Activated B cell treated with CpG ODN at 0.5 μM for 24 hours (primary cell): ENCODE measurements at regions not wholly inside any gene's neighbourhood (a gene's known extent, or its start where the extent isn't known, plus 50 kb on each side); places are given as distances from the start of the nearest gene placed in this dataset.

Experiments used
- ATAC-seq: fragments of 200-7000 bp; cut with Tn5 transposase; one replicate; pipeline ENCODE4 v1.10.0; 2021; ENCODE audit warnings: low read depth, mild to moderate bottlenecking, moderate library complexity
- CTCF ChIA-PET: fragments of 350-600 bp; sonication (Branson Sonifier 250); formaldehyde crosslinking; loops from one replicate; lab custom pipeline; 2021; ENCODE audit warnings: antibody characterized with exemption; lab: Charles Lee
- POLR2A ChIA-PET: fragments of 350-600 bp; sonication (Branson Sonifier 250); formaldehyde crosslinking; loops from one replicate; lab custom pipeline; 2021; ENCODE audit warnings: antibody characterized with exemption; lab: Charles Lee
- DNase-seq: peaks from one replicate; pipeline ENCODE4 v3.0.0; 2022
- H3K27ac Mint-ChIP-seq: one replicate; pipeline ENCODE4 v1.8.0; 2020; ENCODE audit warnings: mixed read lengths
- H3K27me3 Mint-ChIP-seq: one replicate; pipeline ENCODE4 v1.8.0; 2021; ENCODE audit warnings: mixed read lengths
- H3K36me3 Mint-ChIP-seq: one replicate; pipeline ENCODE4 v1.8.0; 2021; ENCODE audit warnings: low read depth, mixed read lengths
- H3K4me1 Mint-ChIP-seq: one replicate; pipeline ENCODE4 v1.8.0; 2021; ENCODE audit warnings: mixed read lengths
- H3K4me3 Mint-ChIP-seq: one replicate; pipeline ENCODE4 v1.8.0; 2020; ENCODE audit warnings: mild to moderate bottlenecking, mixed read lengths
- H3K9me3 Mint-ChIP-seq: one replicate; pipeline ENCODE4 v1.8.0; 2020; ENCODE audit warnings: mixed read lengths
- intact Hi-C: fragments of 100-400 bp; cut with micrococcal nuclease; formaldehyde crosslinking; loops from one replicate; pipeline ENCODE4 v1.15.1; 2024
- TF ChIP-seq, protein P1 (sequence below): fragments of 200-600 bp; IDR thresholded peaks from one replicate; pipeline ENCODE4 v1.8.0; 2022; ENCODE audit warnings: antibody characterized with exemption, mild to moderate bottlenecking

DNA sequence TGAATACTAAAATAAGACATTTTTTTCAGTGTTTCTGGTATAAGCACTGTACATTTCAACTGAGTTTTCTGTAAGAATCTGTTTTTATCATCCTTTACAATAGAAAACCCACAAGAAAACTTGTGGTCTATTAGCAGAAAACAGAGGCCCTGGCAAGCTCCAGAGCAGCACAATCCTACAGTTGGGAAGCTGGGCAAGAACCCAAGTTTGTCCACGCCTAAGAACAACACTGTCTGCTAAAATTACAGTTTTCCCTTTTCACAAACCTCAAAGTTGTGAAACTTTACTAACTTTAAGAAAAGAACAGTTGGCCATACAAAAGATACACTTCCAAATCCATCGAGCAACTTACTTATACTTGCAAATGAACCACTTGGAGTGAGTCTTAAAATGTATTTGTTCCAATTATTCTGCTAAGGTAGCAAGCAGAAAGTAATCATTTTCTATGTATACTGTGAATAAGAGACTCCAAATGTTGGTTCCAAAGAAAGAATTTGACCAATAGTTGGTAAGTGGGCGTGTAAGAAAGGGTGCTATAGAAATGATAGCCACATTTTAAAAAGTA, 982.0 kb upstream of the ARRDC3 start:
- ChIA-PET POLR2A (no interaction called here), CTCF (no interaction called here)
- TF ChIP-seq, protein P1, sequence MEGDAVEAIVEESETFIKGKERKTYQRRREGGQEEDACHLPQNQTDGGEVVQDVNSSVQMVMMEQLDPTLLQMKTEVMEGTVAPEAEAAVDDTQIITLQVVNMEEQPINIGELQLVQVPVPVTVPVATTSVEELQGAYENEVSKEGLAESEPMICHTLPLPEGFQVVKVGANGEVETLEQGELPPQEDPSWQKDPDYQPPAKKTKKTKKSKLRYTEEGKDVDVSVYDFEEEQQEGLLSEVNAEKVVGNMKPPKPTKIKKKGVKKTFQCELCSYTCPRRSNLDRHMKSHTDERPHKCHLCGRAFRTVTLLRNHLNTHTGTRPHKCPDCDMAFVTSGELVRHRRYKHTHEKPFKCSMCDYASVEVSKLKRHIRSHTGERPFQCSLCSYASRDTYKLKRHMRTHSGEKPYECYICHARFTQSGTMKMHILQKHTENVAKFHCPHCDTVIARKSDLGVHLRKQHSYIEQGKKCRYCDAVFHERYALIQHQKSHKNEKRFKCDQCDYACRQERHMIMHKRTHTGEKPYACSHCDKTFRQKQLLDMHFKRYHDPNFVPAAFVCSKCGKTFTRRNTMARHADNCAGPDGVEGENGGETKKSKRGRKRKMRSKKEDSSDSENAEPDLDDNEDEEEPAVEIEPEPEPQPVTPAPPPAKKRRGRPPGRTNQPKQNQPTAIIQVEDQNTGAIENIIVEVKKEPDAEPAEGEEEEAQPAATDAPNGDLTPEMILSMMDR = no peak
- intact Hi-C loops = no loop called here
- no peak for ATAC-seq
- DNase-seq = no peak
- no peaks in the 10 kb centered on the region for H3K4me1 Mint-ChIP-seq
- no peaks in the 10 kb centered on the region for H3K27me3 Mint-ChIP-seq
- no peaks in the 10 kb centered on the region for H3K36me3 Mint-ChIP-seq
- H3K27ac Mint-ChIP-seq = no peak overlapping the region
- peaks cover 5% of the 10 kb centered on the region for H3K9me3 Mint-ChIP-seq
- H3K4me3 Mint-ChIP-seq = no peak overlapping the region

DNA sequence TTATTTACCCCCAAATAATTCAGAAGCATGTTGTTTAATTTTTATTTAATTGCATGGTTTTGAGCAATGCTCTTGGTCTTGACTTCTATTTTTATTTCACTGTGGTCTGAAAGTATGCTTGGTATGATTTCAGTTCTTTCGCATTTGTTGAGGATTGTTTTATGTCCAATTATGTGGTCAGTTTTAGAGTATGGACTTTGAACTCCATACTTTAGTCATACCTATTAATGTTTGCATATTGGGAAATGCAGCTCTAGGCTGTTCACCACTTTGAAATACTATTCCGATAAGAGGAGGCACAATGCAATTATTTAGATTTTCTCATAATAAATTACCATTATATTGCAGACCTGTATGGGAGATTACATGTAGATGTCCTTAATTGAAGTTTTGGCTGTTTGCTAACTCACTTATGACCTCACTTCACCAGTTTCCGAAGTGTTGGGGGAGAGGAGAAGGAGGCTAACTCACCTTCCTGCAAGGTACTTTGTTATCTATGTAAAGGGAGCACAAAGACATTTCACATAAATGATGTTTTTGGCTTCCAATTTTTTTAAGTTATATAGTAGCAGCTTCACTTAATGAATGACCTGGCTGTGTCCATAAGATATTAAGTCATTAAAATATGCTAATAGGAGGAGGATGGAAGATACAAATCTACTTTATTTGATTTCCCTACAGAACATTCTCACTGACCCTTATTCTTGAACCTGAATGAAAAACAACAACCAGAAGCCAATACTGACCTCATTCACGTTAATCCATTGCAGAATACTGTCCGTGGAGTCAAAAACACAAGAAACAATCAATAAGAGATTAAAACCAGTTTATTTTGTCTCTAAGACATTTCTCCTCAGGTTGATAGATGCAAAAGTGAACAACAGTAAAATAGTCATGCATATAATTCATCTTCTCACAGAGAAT, 970.3 kb upstream of the ARRDC3 start:
- POLR2A ChIA-PET = no interaction called here
- H3K36me3 Mint-ChIP-seq = no peaks in the 10 kb centered on the region
- TF ChIP-seq, protein P1 = no peak
- H3K27ac Mint-ChIP-seq = no peak overlapping the region
- no peak for DNase-seq
- H3K4me3 Mint-ChIP-seq = no peak overlapping the region
- CTCF ChIA-PET = no interaction called here
- intact Hi-C loops = no loop called here
- no peak for ATAC-seq
- H3K9me3 Mint-ChIP-seq = no peaks in the 10 kb centered on the region
- no peaks in the 10 kb centered on the region for H3K4me1 Mint-ChIP-seq
- H3K27me3 Mint-ChIP-seq = no peaks in the 10 kb centered on the region

DNA sequence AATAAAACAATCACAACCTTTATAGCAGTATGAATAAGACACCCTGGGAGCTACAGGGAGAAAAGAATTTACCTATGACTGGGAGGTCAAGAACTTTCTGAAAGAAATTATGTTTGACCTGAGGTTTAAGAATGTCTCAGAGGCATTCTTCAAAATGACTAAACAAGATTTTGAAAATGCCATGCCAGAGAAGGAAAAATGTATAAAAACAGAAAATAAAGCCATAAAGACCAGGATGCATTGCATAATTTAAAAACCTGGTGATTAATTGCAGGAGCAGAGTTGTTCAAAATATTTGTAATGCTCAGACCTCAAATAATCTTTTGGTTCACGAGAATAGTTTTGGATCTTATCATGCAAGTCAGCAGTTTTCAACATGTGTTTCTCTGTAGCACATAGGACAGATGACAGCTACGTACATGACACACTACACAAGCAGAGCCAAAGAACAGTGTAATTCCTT, 954.7 kb upstream of the ARRDC3 start:
- CTCF ChIA-PET = no interaction called here

DNA sequence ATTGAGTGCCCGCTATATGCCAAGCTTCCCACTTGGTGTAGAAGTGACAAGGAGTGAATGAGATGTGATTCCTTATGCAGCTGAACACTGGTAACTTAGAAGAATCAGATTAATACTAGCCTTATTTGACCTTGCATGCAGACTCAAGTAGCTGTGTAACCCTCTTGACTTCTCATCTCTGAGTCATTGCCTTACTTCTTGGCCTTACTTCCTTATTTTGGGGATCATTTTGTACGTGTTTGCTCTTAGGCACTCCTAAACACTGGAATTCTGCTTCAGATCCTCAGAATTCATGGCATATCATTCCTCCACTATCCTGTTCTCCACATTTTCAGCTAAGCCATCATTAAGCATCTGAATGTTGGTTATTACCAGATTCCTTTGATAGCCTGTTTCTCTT, 948.9 kb upstream of the ARRDC3 start:
- H3K36me3 Mint-ChIP-seq = no peaks in the 10 kb centered on the region
- H3K27me3 Mint-ChIP-seq = no peaks in the 10 kb centered on the region
- POLR2A ChIA-PET = no interaction called here
- DNase-seq = no peak
- H3K4me3 Mint-ChIP-seq = no peak overlapping the region
- H3K9me3 Mint-ChIP-seq = peaks cover 2% of the 10 kb centered on the region
- TF ChIP-seq, protein P1 = no peak
- CTCF ChIA-PET = no interaction called here
- no peak for ATAC-seq
- H3K27ac Mint-ChIP-seq = no peak overlapping the region
- no peaks in the 10 kb centered on the region for H3K4me1 Mint-ChIP-seq
- intact Hi-C loops = no loop called here

More for the DNA sequence above, 954.7 kb upstream of the ARRDC3 start:
- H3K4me1 Mint-ChIP-seq = no peaks in the 10 kb centered on the region
- H3K9me3 Mint-ChIP-seq = peaks cover 1% of the 10 kb centered on the region
- H3K4me3 Mint-ChIP-seq = no peak overlapping the region
- H3K36me3 Mint-ChIP-seq = no peaks in the 10 kb centered on the region
- ATAC-seq (no peak), DNase-seq (no peak)
- TF ChIP-seq, protein P1 = no peak
- POLR2A ChIA-PET = no interaction called here
- H3K27me3 Mint-ChIP-seq = no peaks in the 10 kb centered on the region
- H3K27ac Mint-ChIP-seq = no peak overlapping the region
- intact Hi-C loops = no loop called here

DNA sequence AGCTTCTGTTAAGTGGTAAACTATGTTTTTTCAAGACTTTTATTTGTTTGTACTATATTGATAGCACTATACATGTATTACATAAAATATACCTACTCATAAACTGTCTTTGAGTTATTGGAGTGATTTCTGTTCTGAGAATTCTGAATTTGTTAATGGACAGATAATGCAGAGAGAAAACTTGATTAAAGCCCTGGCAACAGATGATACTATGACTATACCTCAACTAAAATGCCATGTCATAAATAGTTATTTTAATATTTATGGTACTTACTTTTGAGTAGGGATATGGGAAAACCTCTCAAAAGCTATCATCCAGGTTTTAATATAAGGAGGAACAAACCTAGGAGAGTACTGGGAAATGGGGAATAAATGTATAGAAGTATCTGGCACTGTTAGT, 947.2 kb upstream of the ARRDC3 start:
- TF ChIP-seq, protein P1 = no peak
- ATAC-seq = no peak
- Mint-ChIP-seq H3K27ac (no peak overlapping the region), H3K4me3 (no peak overlapping the region), H3K36me3 (no peaks in the 10 kb centered on the region), H3K27me3 (no peaks in the 10 kb centered on the region), H3K9me3 (peaks cover 2% of the 10 kb centered on the region), H3K4me1 (no peaks in the 10 kb centered on the region)
- POLR2A ChIA-PET = no interaction called here
- intact Hi-C loops = no loop called here
- DNase-seq = no peak
- CTCF ChIA-PET = no interaction called here
